ENCODE measurements at regions not wholly inside any gene's neighbourhood (a gene's known extent, or its start where the extent isn't known, plus 50 kb on each side); places are given as distances from the start of the nearest gene placed in this dataset.
A peak's percentile ranks its signal among the peaks of the same experiment; 100 is the strongest.

- no peak for DNase-seq (ENCODE audit: low spot score)
Measured at GRCh38 chr20:59435518-59435917, 135.1 kb downstream of the EDN3 start.

DNA sequence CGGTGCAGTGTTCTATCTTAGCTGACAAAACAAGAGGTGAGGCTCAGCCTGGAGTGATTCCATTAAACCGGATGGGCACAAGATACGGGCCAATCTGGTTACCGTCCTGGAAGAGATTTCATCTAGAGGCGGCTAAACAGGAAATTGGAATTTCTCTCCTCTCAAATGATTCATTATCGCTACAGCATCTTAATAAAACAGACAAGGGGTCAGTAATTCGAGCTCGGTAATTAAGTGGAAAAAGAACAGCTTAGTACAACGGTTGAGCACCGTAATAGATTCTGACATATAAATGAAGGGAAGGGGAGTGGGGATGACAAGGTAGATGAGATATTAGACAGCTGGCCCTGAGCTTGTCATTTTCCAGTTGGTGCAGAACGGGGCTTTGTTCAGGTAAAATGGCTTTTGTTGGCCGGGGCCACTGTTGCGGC is 137.2 kb downstream of the EDN3 start:
- DNase-seq (ENCODE audit: low spot score): no peak

GRCh38 chr20:59438201-59438600 is 137.8 kb downstream of the EDN3 start:
- DNase-seq (ENCODE audit: low spot score): no peak

GRCh38 chr20:59439243-59439642 is 138.8 kb downstream of the EDN3 start:
- no peak for DNase-seq (ENCODE audit: low spot score)

DNA sequence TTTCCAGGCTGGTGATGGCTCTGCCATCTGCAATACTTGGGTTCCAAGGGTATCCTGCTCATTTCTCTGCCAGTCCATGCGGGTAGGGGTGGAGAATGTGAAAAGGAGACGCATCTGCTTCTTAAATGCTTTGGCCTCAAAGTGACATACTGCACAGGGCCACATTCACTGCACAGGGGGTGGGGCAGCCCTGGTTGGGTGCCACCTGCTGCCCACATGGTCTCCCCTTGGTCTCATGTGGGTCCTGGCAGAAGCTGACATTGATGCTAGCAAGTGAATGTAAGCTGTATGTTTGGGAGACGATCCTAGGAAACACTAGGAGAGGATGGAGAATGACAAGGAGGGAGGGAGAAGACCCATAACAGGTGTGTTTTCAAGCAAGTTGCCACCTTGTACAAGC is 140.9 kb downstream of the EDN3 start:
- DNase-seq (ENCODE audit: low spot score): no peak

DNA sequence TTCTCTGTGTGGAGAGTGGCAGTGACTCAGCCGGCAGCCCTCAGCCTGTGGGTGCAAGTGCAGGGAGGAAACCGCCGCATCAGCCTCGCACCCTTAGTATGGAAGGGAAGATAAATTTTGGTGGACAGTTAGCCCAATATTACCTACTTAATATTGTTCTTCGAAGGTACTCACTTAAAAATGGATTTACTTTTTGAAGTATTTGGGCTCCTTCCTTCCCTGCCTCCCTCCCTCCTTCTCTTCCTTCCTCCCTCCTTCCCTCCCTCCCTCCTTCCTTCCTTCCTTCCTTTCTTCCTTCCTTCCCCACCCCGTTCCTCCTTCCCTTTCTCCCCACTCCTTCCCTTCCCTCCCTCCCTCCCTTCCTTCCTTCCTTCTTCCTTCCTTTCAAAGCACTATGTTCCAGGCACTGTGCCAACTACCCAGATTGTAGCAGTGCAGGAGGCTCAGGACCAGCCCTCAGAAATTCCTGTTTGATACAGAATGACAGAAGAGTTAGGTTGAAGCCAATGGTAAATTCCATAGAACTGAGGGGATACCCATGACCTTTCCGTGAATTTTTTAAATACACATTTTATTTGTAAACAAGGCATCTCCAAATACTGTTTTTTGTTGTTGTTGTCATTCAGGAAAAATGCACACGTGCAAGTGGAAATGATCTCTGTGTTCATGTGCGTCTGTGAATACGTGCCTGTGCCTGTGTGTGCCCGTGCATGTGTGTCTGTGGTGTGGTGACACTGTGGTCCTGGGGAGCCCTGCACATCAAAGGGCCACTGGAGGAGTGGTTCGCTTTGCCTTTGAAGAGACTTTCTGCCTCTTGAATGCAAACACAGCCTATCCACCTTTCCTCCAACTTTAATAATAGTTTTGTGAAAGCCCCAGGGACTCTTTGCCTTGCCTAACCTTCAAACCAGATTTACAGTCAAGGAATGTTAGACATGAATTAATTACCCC is 141.7 kb downstream of the EDN3 start:
- no peak for DNase-seq (ENCODE audit: low spot score)

GRCh38 chr20:59443550-59443949 is 143.1 kb downstream of the EDN3 start:
- DNase-seq (ENCODE audit: low spot score): no peak

DNA sequence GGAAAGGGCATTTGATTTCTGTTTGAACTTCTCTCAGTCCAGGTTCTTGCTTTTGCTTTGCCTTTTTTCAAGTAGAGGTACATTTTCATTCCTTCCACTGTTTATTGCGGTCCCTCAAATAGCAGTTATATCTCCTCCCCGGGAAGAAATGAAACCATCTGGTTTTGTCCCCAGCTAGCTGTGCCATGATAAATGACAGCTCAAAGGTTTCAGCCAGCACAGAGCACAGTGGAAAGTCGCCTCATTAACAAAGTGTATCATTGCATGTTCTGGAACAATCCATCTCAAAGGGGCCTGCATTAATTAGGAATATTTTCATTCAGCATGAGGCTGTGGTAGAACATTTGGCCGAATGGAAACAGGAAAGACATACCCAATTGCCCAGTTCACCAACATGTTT is 146.0 kb downstream of the EDN3 start:
- DNase-seq (ENCODE audit: low spot score): no peak

DNA sequence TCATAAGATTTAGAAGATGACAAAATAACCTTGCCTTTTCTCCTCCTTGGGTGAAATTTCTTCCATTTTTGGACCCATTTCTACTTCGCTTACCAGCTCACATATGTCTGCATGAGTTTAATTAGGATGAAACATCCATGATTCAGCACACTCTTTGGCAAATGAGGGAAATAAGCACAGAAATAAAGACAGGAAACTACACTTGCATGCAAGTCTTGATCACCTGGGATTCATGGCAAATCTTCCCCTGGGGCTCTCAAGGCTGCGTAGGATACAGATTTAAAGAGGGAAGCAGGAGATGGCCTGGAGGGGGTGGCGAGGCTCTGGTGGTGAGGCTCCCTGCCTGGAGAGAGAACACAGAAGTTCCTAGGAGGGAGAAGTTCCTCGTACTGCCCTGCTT is 147.8 kb downstream of the EDN3 start:
- DNase-seq (ENCODE audit: low spot score): no peak

DNA sequence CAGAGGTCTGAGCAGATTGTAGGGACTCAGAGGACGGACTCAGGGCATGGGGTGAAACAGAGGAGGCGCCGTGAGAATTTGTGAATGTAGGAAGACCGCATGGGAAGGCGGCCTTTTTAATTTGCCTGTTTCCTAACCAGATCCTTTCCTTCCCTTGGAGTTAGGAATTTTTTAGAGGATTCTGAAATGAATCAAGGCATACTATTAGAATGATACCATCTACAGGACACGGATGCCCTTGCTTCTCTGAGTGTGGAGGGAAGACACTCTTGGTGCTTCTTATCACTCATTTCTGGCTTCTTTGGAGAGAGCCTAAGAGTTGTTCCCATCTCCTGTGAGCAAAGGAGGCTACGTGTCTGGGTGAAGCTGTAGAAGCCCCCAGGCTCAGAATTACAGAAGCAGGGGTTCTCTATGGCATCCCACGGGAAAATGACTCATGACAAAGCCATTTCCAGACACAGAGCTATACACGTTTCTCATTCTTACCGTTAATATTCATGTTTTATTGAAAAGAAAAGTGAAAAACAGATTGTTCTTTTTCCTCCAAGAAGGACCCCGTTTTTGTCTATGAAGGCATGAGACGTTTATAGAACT is 148.5 kb downstream of the EDN3 start:
- no peak for DNase-seq (ENCODE audit: low spot score)

GRCh38 chr20:59451066-59451630 is 150.7 kb downstream of the EDN3 start:
- DNase-seq (ENCODE audit: low spot score): no peak

GRCh38 chr20:59451641-59452040 is 151.2 kb downstream of the EDN3 start:
- no peak for DNase-seq (ENCODE audit: low spot score)

DNA sequence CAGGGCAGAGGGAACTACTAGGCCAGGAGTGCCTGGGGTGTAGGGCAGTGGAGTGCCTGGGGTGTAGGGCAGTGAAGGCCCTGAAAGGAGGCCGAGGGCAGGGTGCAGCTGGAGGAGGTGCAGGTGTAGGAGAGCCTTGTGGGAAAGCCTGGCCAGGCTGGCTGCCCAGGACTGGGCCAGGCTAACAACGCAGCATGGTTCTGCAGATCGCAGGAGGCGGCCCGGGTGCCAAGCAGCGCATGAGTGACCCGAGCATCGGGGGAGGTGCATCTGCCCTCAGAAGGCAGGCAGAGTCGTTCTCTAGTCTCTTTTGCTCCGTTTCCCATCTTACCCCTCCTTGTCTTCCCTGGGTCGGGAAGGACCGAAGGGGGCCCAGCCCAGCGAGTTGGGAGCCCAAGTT is 151.5 kb upstream of the PHACTR3 start:
- no peak for DNase-seq (ENCODE audit: low spot score)

DNA sequence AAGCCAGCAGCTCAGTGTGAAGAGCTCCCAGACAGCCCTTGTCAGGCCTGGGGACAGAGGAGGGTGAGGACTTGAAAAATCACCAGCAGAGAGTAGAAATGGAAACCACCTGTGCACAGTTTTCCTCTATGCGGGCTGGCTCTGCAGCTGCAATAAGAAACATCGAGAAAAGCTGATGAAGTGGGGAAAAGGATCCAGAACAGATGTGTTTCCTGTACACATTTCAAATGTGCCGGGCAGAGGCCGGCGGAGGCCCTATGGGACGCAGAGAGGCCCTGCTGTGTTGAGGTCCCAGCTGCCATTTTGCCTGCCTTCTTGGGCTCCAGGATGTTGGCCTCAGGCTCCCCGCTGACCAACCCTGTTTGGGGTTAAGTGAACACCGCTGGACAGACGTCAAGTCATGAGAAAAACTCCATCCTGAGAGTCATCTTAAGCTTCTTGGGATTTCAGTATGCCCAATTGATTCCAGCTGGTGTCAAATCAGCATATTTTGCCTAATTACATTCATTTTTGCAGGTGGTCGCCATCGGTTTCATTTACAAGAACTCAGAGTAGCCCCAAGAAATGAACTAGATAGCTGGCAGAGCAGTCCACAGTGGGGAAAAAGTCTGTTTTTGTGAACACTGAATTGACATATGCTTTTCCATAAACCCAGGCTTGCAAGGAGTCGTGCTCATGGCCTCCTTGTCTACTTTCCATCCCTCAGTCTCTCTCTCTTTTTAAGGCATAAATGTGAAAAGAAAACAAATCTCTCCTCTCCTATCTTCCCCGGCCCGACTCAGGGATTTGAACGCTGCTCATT is 150.4 kb upstream of the PHACTR3 start:
- DNase-seq (ENCODE audit: low spot score): no peak

DNA sequence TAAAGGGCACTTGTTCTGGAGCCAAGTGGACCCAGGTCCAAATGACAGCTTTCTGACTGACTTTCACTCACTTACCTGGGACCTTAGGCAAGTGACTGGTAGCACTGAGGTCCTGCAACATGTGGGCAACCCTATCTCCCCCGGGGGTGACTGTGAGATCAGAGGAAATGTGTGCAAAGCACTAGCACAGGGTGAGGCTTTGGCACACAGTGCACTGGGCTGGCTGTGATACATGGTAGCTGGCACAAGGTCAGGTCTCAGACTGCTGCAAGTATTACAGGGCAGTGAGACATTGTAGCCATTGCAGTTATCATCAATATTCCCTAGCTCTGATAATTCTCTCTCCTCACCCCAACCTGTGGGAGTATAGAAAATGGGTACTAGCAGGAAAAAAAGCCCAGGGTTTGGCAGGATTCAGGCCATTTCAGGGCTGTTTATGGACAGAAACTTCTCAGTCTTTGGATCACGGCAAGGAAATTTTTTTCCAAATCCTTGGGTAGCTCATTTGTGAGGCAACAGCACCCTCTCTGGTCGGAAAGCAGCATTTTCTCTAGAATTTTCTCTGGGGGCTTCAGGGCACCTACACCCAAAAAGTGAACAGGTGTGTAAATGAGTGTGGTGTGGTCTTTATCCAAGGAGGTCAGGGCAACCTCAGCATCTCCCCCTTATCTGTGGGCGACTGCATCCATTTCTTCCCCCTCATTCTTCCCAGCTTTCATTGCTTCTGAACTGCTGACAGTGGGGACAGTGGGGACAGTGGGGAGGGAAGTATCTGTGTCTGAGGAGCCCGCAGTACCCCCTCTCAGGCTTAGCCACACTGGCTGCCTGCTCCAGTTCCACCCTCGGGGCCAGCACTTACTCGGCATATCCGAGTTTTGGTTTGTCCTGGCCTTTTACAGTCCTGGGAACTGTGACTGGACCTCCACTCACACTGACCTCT is 148.7 kb upstream of the PHACTR3 start:
- DNase-seq (ENCODE audit: low spot score): peak; percentile 65

DNA sequence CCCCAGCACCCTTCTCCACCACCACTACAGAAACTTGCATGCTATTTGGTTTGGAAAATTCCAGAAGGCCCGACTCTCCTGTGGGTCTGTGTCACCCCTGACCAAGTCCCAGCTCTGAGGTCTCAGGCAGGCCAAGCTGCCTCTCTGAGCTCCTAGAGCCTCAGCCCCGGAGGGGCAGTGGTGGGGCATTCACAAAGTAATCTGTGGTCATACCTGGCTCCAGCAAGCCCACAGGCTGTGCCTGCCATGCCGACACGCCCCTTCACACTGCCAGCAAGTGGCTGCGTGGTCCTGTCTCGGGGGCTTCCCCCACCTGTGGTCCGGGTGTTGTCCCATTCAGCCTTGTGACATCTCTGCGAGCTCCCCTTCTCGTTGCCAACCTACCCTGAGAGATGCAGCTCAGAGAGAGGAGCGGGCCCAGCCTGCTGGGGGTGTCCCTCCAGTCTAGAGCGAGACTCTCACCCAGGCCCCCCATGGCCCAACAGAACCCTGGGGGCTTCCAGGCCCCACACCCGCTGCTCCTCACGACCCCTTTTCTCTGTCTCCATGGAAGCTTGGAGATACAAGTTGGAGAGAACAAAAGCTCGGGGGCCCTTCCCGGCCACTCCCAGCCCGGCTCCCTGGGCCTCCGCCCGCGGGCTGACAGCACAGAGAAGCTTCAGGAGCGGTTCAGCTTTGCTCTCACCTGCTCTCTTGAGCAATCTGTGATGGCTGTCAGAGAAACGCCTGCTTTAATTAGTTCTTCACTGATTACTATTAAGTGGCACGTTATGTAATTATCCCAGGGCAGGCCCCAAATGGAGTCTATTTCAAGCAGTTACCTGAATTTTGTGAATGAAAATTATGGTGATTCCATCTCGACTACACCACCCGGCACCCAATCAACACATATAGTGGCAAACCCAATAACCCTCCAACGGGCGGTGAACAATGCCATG is 147.7 kb upstream of the PHACTR3 start:
- DNase-seq (ENCODE audit: low spot score): no peak

DNA sequence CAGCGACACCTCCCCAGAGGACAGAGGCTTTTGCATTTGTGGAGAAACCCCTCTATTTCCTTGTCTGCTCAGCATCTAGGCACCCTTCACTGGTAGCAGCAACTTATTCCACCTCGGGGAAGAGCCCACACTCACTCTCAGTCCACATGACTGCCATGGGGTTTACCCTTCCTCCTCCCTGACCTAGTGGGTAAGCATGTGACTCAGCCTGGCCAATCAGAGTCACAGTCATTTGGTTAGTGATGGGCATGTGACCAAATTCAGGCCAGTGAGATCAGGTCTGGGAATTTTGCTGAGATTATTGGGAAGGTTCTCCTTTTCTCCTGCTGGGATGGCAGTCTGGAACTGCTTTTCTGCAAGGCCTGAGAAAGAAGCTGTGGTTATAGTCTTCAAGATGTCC is 145.7 kb upstream of the PHACTR3 start:
- DNase-seq (ENCODE audit: low spot score): no peak

DNA sequence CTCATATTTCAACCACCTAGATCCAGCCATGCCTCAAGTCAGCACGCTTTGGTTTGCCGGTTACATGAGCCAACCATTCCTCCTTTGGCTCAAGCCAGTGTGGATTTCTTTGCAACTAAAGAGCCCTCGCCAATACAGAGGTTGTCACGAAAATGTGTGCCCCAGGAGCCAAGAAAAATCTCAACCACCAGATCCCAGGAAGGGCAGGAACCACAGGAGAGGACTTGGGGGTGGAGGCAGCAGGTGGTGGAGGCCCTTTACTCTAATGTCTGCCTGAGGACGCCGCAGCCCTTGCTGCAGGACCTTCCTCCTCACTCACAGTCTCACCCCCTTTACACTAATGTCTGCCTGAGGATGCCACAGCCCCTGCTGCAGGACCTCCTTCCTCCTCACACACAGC is 144.8 kb upstream of the PHACTR3 start:
- DNase-seq (ENCODE audit: low spot score): no peak

DNA sequence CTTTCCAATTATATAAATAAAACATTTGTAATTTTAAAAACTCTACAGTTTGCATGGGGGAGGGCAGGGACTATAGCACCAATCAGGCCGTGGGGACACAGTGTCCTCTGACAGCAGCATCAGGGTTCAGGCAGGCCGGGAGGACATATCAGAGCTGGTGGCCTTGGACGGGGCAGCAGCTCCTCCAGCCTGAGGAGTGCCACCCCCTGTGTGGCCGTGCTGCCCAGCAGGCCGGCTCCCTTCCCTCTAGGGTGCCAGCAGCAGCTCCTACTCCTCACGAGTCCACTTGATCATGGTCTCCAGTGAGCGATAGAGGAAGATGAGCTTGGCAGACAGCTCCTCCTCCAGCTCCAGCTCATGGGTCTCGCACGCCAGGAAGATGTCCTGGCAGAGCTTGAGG is 144.0 kb upstream of the PHACTR3 start:
- DNase-seq (ENCODE audit: low spot score): no peak

DNA sequence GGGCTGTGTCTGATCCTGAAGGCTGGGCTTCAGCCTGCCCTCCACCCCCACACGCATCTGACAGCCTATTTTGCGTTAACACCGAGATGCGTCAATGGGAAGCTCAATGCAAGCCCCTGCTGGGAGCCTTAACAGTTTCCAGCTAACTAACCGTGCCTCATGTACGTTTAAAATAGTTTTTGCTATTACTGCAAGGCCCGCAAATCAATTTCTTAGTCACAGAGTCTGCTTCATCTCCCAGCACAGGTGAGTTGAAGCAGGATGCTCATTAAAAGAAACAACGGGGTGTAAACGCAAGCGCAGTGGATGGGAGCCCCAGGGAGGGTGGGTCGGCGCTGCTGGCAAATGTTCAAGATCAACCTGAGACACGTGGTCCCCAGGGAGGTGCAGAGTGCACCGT is 142.8 kb upstream of the PHACTR3 start:
- DNase-seq (ENCODE audit: low spot score): no peak
